PC-3 (cell line): ENCODE measurements at regions not wholly inside any gene's neighbourhood (a gene's known extent, or its start where the extent isn't known, plus 50 kb on each side); places are given as distances from the start of the nearest gene placed in this dataset.

Source experiments
- ATAC-seq: fragments of 200-7000 bp; cut with Tn5 transposase; 2 replicates; pipeline ENCODE4 v1.9.1; 2020; ENCODE audit warnings: mild to moderate bottlenecking, moderate library complexity
- BruUV-seq: library from RNA; stranded (reverse); fragments of 400-500 nt; replicated peaks from 2 replicates; lab custom pipeline; 2021; lab: Mats Ljungman, UMichigan
- CTCF ChIA-PET: fragments of 300-600 bp; sonication (Branson Sonifier 250); formaldehyde crosslinking; loops from one replicate; lab custom pipeline; 2022; ENCODE audit warnings: antibody characterized with exemption; lab: Charles Lee
- POLR2A ChIA-PET: fragments of 300-600 bp; sonication (Branson Sonifier 250); formaldehyde crosslinking; loops from one replicate; lab custom pipeline; 2022; ENCODE audit warnings: antibody characterized with exemption; ENCODE audit not compliant: unreplicated experiment; lab: Charles Lee
- DNase-seq: peaks from one replicate; pipeline ENCODE4 v3.0.0-alpha.2; 2015
- H2AFZ ChIP-seq: fragments of 300-600 bp; sonication (generic); 2 replicates; pipeline ENCODE4 v1.6.0; 2016; ENCODE audit warnings: antibody characterized with exemption, low read length
- H3F3A ChIP-seq: fragments of 300-600 bp; sonication (generic); one replicate; pipeline ENCODE4 v1.6.0; 2017; ENCODE audit warnings: antibody characterized with exemption, low read length, control low read depth, mild to moderate bottlenecking; ENCODE audit not compliant: unreplicated experiment
- H3K27ac ChIP-seq: fragments of 300-600 bp; sonication (generic); 2 replicates; pipeline ENCODE4 v1.5.1; 2016; ENCODE audit warnings: mild to moderate bottlenecking, low read length
- H3K27me3 ChIP-seq: fragments of 300-600 bp; sonication (generic); 2 replicates; pipeline ENCODE4 v1.6.1; 2016; ENCODE audit warnings: low read length, mixed read lengths
- H3K36me3 ChIP-seq: fragments of 300-600 bp; sonication (generic); 2 replicates; pipeline ENCODE4 v1.6.1; 2016; ENCODE audit warnings: low read depth, mixed run types, low read length, mixed read lengths
- H3K4me1 ChIP-seq: fragments of 300-600 bp; sonication (generic); 2 replicates; pipeline ENCODE4 v1.5.1; 2016; ENCODE audit warnings: low read length; ENCODE audit not compliant: insufficient read depth
- H3K4me2 ChIP-seq: fragments of 300-600 bp; sonication (generic); 2 replicates; pipeline ENCODE4 v1.6.0; 2016; ENCODE audit warnings: low read length
- H3K4me3 ChIP-seq: fragments of 300-600 bp; sonication (generic); 2 replicates; pipeline ENCODE4 v1.5.1; 2016; ENCODE audit warnings: mild to moderate bottlenecking, low read length, mixed read lengths
- H3K79me2 ChIP-seq: fragments of 300-600 bp; sonication (generic); 2 replicates; pipeline ENCODE4 v1.6.1; 2017; ENCODE audit warnings: low read length, mixed read lengths
- H3K9ac ChIP-seq: fragments of 300-600 bp; sonication (generic); 2 replicates; pipeline ENCODE4 v1.6.0; 2016; ENCODE audit warnings: mild to moderate bottlenecking, low read length
- H3K9me2 ChIP-seq: fragments of 300-600 bp; sonication (generic); replicated peaks from 2 replicates; pipeline ENCODE4 v1.6.1; 2016; ENCODE audit warnings: mixed run types, low read length, mixed read lengths
- H3K9me3 ChIP-seq: fragments of 300-600 bp; sonication (generic); 2 replicates; pipeline ENCODE4 v1.6.1; 2016; ENCODE audit warnings: low read length, mixed read lengths
- H4K20me1 ChIP-seq: fragments of 300-600 bp; sonication (generic); 2 replicates; pipeline ENCODE4 v1.6.1; 2016; ENCODE audit warnings: low read length, mixed read lengths
- EZH2 ChIP-seq: fragments of 300-600 bp; sonication (generic); IDR thresholded peaks from one replicate; pipeline ENCODE4 v1.6.1; 2017; ENCODE audit warnings: antibody characterized with exemption, mild to moderate bottlenecking, low read length; ENCODE audit not compliant: unreplicated experiment
- EZH2phosphoT487 ChIP-seq: fragments of 300-600 bp; sonication (generic); IDR thresholded peaks from 2 replicates; pipeline ENCODE4 v1.6.1; 2018; ENCODE audit warnings: mild to moderate bottlenecking, antibody characterized with exemption, low read length, borderline replicate concordance
- intact Hi-C: fragments of 100-400 bp; cut with micrococcal nuclease; formaldehyde crosslinking; loops from 2 replicates; pipeline ENCODE4 v1.9.0; 2023
- TF ChIP-seq, protein P1 (sequence below): fragments of 300-600 bp; sonication (generic); conservative IDR thresholded peaks from 2 replicates; pipeline ENCODE4 v1.5.1; 2017; ENCODE audit warnings: antibody characterized with exemption, low read depth, mild to moderate bottlenecking, low read length

GRCh38 chr1:29758781-29759499 lies 522.6 kb downstream of the PTPRU start:
- Histone ChIP-seq H3K27me3 (no peaks in the 10 kb centered on the region), H3K9me2 (no peaks in the 10 kb centered on the region), H3F3A (no peaks in the 10 kb centered on the region), H3K4me2 (no peak overlapping the region), H3K9ac (no peak overlapping the region), H3K4me3 (no peak overlapping the region), H3K36me3 (no peaks in the 10 kb centered on the region), H3K4me1 (no peaks in the 10 kb centered on the region), H4K20me1 (no peaks in the 10 kb centered on the region), H3K27ac (no peak overlapping the region), H3K79me2 (no peaks in the 10 kb centered on the region), H3K9me3 (no peaks in the 10 kb centered on the region), H2AFZ (no peak overlapping the region)
- ChIA-PET POLR2A (no interaction called here), CTCF (no interaction called here)
- ATAC-seq: no peak
- BruUV-seq: no TSS peak
- TF ChIP-seq EZH2phosphoT487 (no peak), EZH2 (no peak)
- TF ChIP-seq, protein P1, sequence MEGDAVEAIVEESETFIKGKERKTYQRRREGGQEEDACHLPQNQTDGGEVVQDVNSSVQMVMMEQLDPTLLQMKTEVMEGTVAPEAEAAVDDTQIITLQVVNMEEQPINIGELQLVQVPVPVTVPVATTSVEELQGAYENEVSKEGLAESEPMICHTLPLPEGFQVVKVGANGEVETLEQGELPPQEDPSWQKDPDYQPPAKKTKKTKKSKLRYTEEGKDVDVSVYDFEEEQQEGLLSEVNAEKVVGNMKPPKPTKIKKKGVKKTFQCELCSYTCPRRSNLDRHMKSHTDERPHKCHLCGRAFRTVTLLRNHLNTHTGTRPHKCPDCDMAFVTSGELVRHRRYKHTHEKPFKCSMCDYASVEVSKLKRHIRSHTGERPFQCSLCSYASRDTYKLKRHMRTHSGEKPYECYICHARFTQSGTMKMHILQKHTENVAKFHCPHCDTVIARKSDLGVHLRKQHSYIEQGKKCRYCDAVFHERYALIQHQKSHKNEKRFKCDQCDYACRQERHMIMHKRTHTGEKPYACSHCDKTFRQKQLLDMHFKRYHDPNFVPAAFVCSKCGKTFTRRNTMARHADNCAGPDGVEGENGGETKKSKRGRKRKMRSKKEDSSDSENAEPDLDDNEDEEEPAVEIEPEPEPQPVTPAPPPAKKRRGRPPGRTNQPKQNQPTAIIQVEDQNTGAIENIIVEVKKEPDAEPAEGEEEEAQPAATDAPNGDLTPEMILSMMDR: no peak
- intact Hi-C loops: no loop called here
- no peak for DNase-seq

DNA sequence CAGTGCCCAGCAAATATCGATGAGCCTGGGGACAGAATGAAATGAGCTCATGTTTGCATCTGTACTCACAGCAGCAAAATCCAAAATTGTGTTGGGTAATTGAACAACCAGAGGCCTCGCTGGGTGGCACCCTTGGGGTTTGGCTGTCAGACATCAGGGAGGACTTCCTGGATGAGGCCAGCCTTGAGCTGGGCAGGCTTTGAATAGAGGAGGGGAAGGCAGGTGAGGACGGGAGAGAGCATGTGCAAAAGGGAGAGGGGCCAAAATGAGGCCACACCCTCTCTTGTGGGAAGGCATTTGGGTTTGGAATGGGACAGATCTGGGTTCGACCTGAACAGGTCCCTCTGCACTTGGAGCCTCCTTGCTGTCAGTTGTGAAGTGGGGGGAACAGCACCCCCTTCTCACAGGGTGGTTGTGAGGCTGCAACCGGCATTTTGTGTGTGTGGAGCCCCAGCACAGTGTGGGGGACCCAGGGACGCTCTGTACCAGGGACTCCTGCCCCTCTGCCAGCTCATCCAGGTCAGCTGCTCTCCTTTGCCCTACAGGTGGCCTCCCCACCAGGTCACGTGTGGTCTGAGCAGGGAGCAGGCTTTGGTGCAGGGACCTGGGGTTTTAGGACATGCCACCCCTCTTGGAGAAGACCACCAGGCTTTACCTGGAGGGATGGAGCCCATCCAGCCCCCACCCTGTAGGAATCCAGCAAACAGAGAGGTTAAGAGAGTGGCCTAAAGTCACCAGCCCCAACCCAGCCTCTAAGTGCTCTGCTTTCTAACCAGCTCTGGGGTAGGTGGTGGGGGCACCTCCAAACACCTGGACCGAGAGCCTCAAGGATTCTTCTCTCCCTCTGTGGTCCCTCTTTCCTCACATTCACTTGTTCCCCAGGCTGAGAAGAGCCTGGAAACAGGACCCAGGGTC lies 521.8 kb downstream of the PTPRU start:
- Histone ChIP-seq H3K9ac (no peak overlapping the region), H3K9me3 (no peaks in the 10 kb centered on the region), H3K27me3 (no peaks in the 10 kb centered on the region), H3K4me2 (no peak overlapping the region), H3K79me2 (no peaks in the 10 kb centered on the region), H3K27ac (no peak overlapping the region), H3K36me3 (no peaks in the 10 kb centered on the region), H3K4me1 (no peaks in the 10 kb centered on the region), H3K4me3 (no peak overlapping the region), H3F3A (no peaks in the 10 kb centered on the region), H2AFZ (no peak overlapping the region), H3K9me2 (no peaks in the 10 kb centered on the region), H4K20me1 (no peaks in the 10 kb centered on the region)
- TF ChIP-seq EZH2 (no peak), EZH2phosphoT487 (no peak)
- CTCF ChIA-PET: no interaction called here
- ATAC-seq (no peak), DNase-seq (no peak)
- BruUV-seq: no TSS peak
- POLR2A ChIA-PET: no interaction called here
- intact Hi-C loops: no loop called here

- Histone ChIP-seq H2AFZ (no peak overlapping the region), H3K27me3 (no peaks in the 10 kb centered on the region), H3K4me1 (no peaks in the 10 kb centered on the region), H3K4me2 (no peak overlapping the region), H3K9me3 (no peaks in the 10 kb centered on the region), H4K20me1 (no peaks in the 10 kb centered on the region), H3K4me3 (no peak overlapping the region), H3K36me3 (no peaks in the 10 kb centered on the region), H3K79me2 (no peaks in the 10 kb centered on the region), H3K27ac (no peak overlapping the region), H3F3A (no peaks in the 10 kb centered on the region), H3K9me2 (no peaks in the 10 kb centered on the region), H3K9ac (no peak overlapping the region)
- CTCF ChIA-PET: no interaction called here
- no peak for DNase-seq
- no TSS peak for BruUV-seq
- POLR2A ChIA-PET: no interaction called here
- ATAC-seq: no peak
- TF ChIP-seq EZH2phosphoT487: no peak
- TF ChIP-seq, protein P1: no peak
- no peak for TF ChIP-seq EZH2
- intact Hi-C loops: no loop called here
Observed at GRCh38 chr1:29756901-29757725, 520.8 kb downstream of the PTPRU start.
